Panc1 (cell line): ENCODE measurements at regions not wholly inside any gene's neighbourhood (a gene's known extent, or its start where the extent isn't known, plus 50 kb on each side); places are given as distances from the start of the nearest gene placed in this dataset.

ENCODE experiments used
- ATAC-seq: fragments of 200-7000 bp; cut with Tn5 transposase; 2 replicates; pipeline ENCODE4 v1.9.1; 2020; ENCODE audit warnings: mild to moderate bottlenecking, moderate library complexity
- BruUV-seq: library from RNA; stranded (reverse); fragments of 400-500 nt; replicated peaks from 2 replicates; lab custom pipeline; 2021; lab: Mats Ljungman, UMichigan
- CTCF ChIA-PET: fragments of 300-600 bp; sonication (Branson Sonifier 250); formaldehyde crosslinking; loops from one replicate; lab custom pipeline; 2022; ENCODE audit warnings: antibody characterized with exemption; lab: Charles Lee
- POLR2A ChIA-PET: fragments of 300-600 bp; sonication (Branson Sonifier 250); formaldehyde crosslinking; loops from one replicate; lab custom pipeline; 2022; ENCODE audit warnings: antibody characterized with exemption; lab: Charles Lee
- DNase-seq: peaks from one replicate; pipeline ENCODE4 v3.0.0-alpha.2; 2010; ENCODE audit warnings: low read depth, low spot score
- H3K27ac ChIP-seq: 2 replicates; pipeline ENCODE4 v1.5.1; 2011; ENCODE audit warnings: mild to moderate bottlenecking, low read length, inconsistent platforms
- H3K27me3 ChIP-seq: fragments of 200-500 bp; sonication (Bioruptor generic); 2 replicates; pipeline ENCODE4 v1.6.0; 2014; ENCODE audit warnings: low read length, inconsistent platforms; ENCODE audit not compliant: control insufficient read depth, insufficient read depth
- H3K36me3 ChIP-seq: fragments of 200-500 bp; sonication (Bioruptor generic); 2 replicates; pipeline ENCODE4 v1.5.1; 2014; ENCODE audit warnings: inconsistent platforms, mild to moderate bottlenecking, low read length, moderate library complexity; ENCODE audit not compliant: control insufficient read depth, insufficient read depth
- H3K4me1 ChIP-seq: 2 replicates; pipeline ENCODE4 v1.5.1; 2011; ENCODE audit warnings: inconsistent platforms, mild to moderate bottlenecking, low read length, moderate library complexity; ENCODE audit not compliant: control insufficient read depth, insufficient read depth
- H3K4me3 ChIP-seq, 2 experiments: 2 replicates each; pipeline ENCODE4 v1.5.1; 2011 to 2012; ENCODE audit warnings: low read depth in 2 of 2, low read length in 2 of 2, mild to moderate bottlenecking in 2 of 2, inconsistent platforms in 1 of 2, moderate library complexity in 1 of 2
- H3K9me3 ChIP-seq: fragments of 200-500 bp; sonication (Bioruptor generic); 2 replicates; pipeline ENCODE4 v1.5.1; 2014; ENCODE audit warnings: low read depth, mild to moderate bottlenecking, inconsistent platforms, low read length, moderate library complexity; ENCODE audit not compliant: control insufficient read depth, insufficient read depth
- CTCF ChIP-seq: fragments of 450-650 bp; IDR thresholded peaks from 2 replicates; pipeline ENCODE4 v1.5.1; 2017; ENCODE audit warnings: mild to moderate bottlenecking
- POLR2AphosphoS5 ChIP-seq: IDR thresholded peaks from 2 replicates; pipeline ENCODE4 v1.6.1; 2012; ENCODE audit warnings: mild to moderate bottlenecking, low read depth, low read length, moderate library complexity
- REST ChIP-seq, 2 experiments: IDR thresholded peaks; 2 replicates each; pipeline ENCODE4 v1.6.1; 2011 to 2012; ENCODE audit warnings: low read depth in 2 of 2, control low read depth in 1 of 2, low read length in 1 of 2, mild to moderate bottlenecking in 1 of 2, moderate library complexity in 1 of 2; ENCODE audit not compliant: insufficient read depth in 1 of 2
- SIN3A ChIP-seq: IDR thresholded peaks from 2 replicates; pipeline ENCODE4 v1.6.1; 2012; ENCODE audit warnings: low read depth, mild to moderate bottlenecking, low read length, moderate library complexity, borderline replicate concordance; ENCODE audit not compliant: insufficient read depth
- TCF7L2 ChIP-seq: IDR thresholded peaks from 2 replicates; pipeline ENCODE4 v1.6.1; 2011; ENCODE audit warnings: mild to moderate bottlenecking, low read depth, low read length, inconsistent platforms
- in situ Hi-C: cut with HindIII; loops from 2 replicates; pipeline ENCODE4 v1.10.0; 2016; ENCODE audit warnings: low sequenced_read_pairs, low pct_unique_long_range_greater_than_20kb
- intact Hi-C: fragments of 100-400 bp; cut with micrococcal nuclease; formaldehyde crosslinking; loops from one replicate; pipeline ENCODE4 v1.10.0; 2022; ENCODE audit not compliant: unreplicated experiment

GRCh38 chr14:61102549-61103466 lies 121.8 kb downstream of the SLC38A6 start:
- BruUV-seq: no TSS peak
- Histone ChIP-seq H3K36me3 (no peaks in the 10 kb centered on the region), H3K4me1 (peaks cover 7% of the 10 kb centered on the region; the same call in 1 of the 2 replicates), H3K4me3 (no peak overlapping the region), H3K27me3 (no peaks in the 10 kb centered on the region), H3K27ac (no peak overlapping the region), H3K9me3 (no peaks in the 10 kb centered on the region)
- intact Hi-C loops: no loop called here
- no peak for TF ChIP-seq TCF7L2
- no peak for TF ChIP-seq REST (IDR thresholded peaks at IDR 0.05; ENCODE audit: insufficient read depth in 1 of 2, low read depth in 2 of 2, low read length in 1 of 2)
- TF ChIP-seq SIN3A: no peak
- TF ChIP-seq CTCF: no peak
- TF ChIP-seq POLR2AphosphoS5: no peak
- no peak for DNase-seq
- CTCF ChIA-PET: no interaction called here
- in situ Hi-C loops: no loop called here
- no peak for ATAC-seq
- POLR2A ChIA-PET: no interaction called here
